ENCODE measurements at regions not wholly inside any gene's neighbourhood (a gene's known extent, or its start where the extent isn't known, plus 50 kb on each side); places are given as distances from the start of the nearest gene placed in this dataset.

- SMC1A ChIA-PET (ENCODE audit: uncharacterized antibody, unreplicated experiment): no interaction called here
- POLR2A ChIA-PET: no interaction called here
- DNase-seq (ENCODE audit: low read depth, low spot score) (no peak), ATAC-seq (no peak; the same call in 2 of the 3 replicates), FAIRE-seq (no peak)
- no peak overlapping the region for H3K4me3 ChIP-seq
- WGBS (ENCODE audit: insufficient coverage, insufficient replicate concordance, low lambda C conversion rate, missing lambda C conversion rate): 4% methylated on average over 7 of the region's 7 CpGs
- no peaks in the 10 kb centered on the region; the same call in 2 of the 3 replicates for H3K9me3 ChIP-seq (replicated peaks; ENCODE audit: control insufficient read depth, insufficient read depth, low read length)
- no peak for TF ChIP-seq RBBP5 (conservative IDR thresholded peaks at IDR 0.05)
- TF ChIP-seq EZH2 (IDR thresholded peaks at IDR 0.05; ENCODE audit: borderline replicate concordance, control insufficient read depth, low read depth, low read length): no peak
- TF ChIP-seq SUPT20H (IDR thresholded peaks at IDR 0.05; ENCODE audit: borderline replicate concordance, control insufficient read depth, low read depth, low read length): no peak
- TF ChIP-seq CBFB (IDR thresholded peaks at IDR 0.05; ENCODE audit: low read depth): no peak
- no peak for TF ChIP-seq RELB (IDR thresholded peaks at IDR 0.05; ENCODE audit: low read depth)
- no peak for TF ChIP-seq MLLT1 (IDR thresholded peaks at IDR 0.05)
- no peak for TF ChIP-seq YBX1 (IDR thresholded peaks at IDR 0.05)
- no peak for TF ChIP-seq ASH2L (IDR thresholded peaks at IDR 0.05; ENCODE audit: borderline replicate concordance, low read depth)
- no peak for TF ChIP-seq IKZF1 (conservative IDR thresholded peaks at IDR 0.05)
- TF ChIP-seq ELK1 (IDR thresholded peaks at IDR 0.05; ENCODE audit: low read depth, low read length): no peak
- no peak for TF ChIP-seq HDGF (IDR thresholded peaks at IDR 0.05)
- TF ChIP-seq EGR1 (IDR thresholded peaks at IDR 0.05; ENCODE audit: borderline replicate concordance in 1 of 2, low read depth in 2 of 2, low read length in 2 of 2): no peak
- no peak overlapping the region for H2AFZ ChIP-seq (ENCODE audit: control insufficient read depth, low read depth, low read length)
- in situ Hi-C loops (cut with MboI) (loop anchor here (25.0 kb wide), 1 partner anchor 688 kb away; no protein-coding TSS in a partner anchor), intact Hi-C loops (cut with micrococcal nuclease; ENCODE audit: unreplicated experiment) (no loop called here)
- no TSS peak for BruUV-seq (replicated peaks)
- H3K27me3 ChIP-seq (replicated peaks in 1 of 2; ENCODE audit: control insufficient read depth in 2 of 2, insufficient read depth in 2 of 2, low read length in 1 of 2): peaks cover 2 to 3% of the 10 kb centered on the region in 2 experiments; a peak in 2 of 4 replicates
- RAD21 ChIA-PET (ENCODE audit: unreplicated experiment): no interaction called here
- no peak overlapping the region for H3K27ac ChIP-seq (ENCODE audit: control insufficient read depth, insufficient read depth)
- no peaks in the 10 kb centered on the region for H3K4me1 ChIP-seq (ENCODE audit: control insufficient read depth, insufficient read depth, low read length)
- H3K4me2 ChIP-seq (ENCODE audit: control insufficient read depth, insufficient read depth): no peak overlapping the region
- H3K79me2 ChIP-seq (ENCODE audit: control insufficient read depth, insufficient read depth, low read length): no peaks in the 10 kb centered on the region
- H3K9ac ChIP-seq (ENCODE audit: control insufficient read depth, insufficient read depth, low read length): no peak overlapping the region
- H3K36me3 ChIP-seq (ENCODE audit: control insufficient read depth in 2 of 2, insufficient read depth in 2 of 2, low read length in 1 of 2): no peaks in the 10 kb centered on the region
- no peaks in the 10 kb centered on the region for H4K20me1 ChIP-seq (ENCODE audit: control insufficient read depth, insufficient read depth)
- CTCF ChIA-PET: no interaction called here
Measured at GRCh38 chr14:95375539-95376109, 55.9 kb upstream of the CLMN start.

Data from GM12878 (cell line).